HG03095 (cell line): ENCODE measurements at regions not wholly inside any gene's neighbourhood (a gene's known extent, or its start where the extent isn't known, plus 50 kb on each side); places are given as distances from the start of the nearest gene placed in this dataset.
A peak's percentile ranks its signal among the peaks of the same experiment; 100 is the strongest.

Experiments used
- ATAC-seq: cut with Tn5 transposase; IDR thresholded peaks from one replicate; pipeline ENCODE4 v1.9.1; 2021; ENCODE audit warnings: moderate library complexity; ENCODE audit not compliant: unreplicated experiment

GRCh38 chrX:20397587-20397986, 130.9 kb upstream of the RPS6KA3 start:
- ATAC-seq: no peak

- no peak for ATAC-seq
Measured at GRCh38 chrX:20394451-20394850, 127.7 kb upstream of the RPS6KA3 start.

- ATAC-seq: no peak
Measured at GRCh38 chrX:20393944-20394343, 127.2 kb upstream of the RPS6KA3 start.

GRCh38 chrX:20388594-20388993, 121.9 kb upstream of the RPS6KA3 start:
- ATAC-seq: no peak

GRCh38 chrX:20383477-20383876, 116.8 kb upstream of the RPS6KA3 start:
- ATAC-seq: no peak

- peak; percentile 50 for ATAC-seq
Measured at GRCh38 chrX:20382518-20383297, 116.0 kb upstream of the RPS6KA3 start.

GRCh38 chrX:20382082-20382481, 115.4 kb upstream of the RPS6KA3 start:
- no peak for ATAC-seq

GRCh38 chrX:20378233-20378920, 111.7 kb upstream of the RPS6KA3 start:
- no peak for ATAC-seq

- no peak for ATAC-seq
Measured at GRCh38 chrX:20374900-20375438, 108.3 kb upstream of the RPS6KA3 start.

GRCh38 chrX:20374450-20374849, 107.7 kb upstream of the RPS6KA3 start:
- no peak for ATAC-seq

GRCh38 chrX:20373063-20373462, 106.4 kb upstream of the RPS6KA3 start:
- no peak for ATAC-seq

GRCh38 chrX:20372533-20372932, 105.8 kb upstream of the RPS6KA3 start:
- ATAC-seq: no peak

GRCh38 chrX:20369468-20369867, 102.8 kb upstream of the RPS6KA3 start:
- ATAC-seq: no peak

- ATAC-seq: no peak
Measured at GRCh38 chrX:20364238-20364637, 97.5 kb upstream of the RPS6KA3 start.

GRCh38 chrX:20363275-20363674, 96.6 kb upstream of the RPS6KA3 start:
- ATAC-seq: no peak

- no peak for ATAC-seq
Measured at GRCh38 chrX:20362268-20363267, 95.9 kb upstream of the RPS6KA3 start.

GRCh38 chrX:20361890-20362262, 95.2 kb upstream of the RPS6KA3 start:
- no peak for ATAC-seq

GRCh38 chrX:20361081-20361889, 94.6 kb upstream of the RPS6KA3 start:
- no peak for ATAC-seq

- no peak for ATAC-seq
Measured at GRCh38 chrX:20355187-20355586, 88.5 kb upstream of the RPS6KA3 start.

GRCh38 chrX:20354505-20354904, 87.8 kb upstream of the RPS6KA3 start:
- no peak for ATAC-seq
